ENCODE measurements at regions not wholly inside any gene's neighbourhood (a gene's known extent, or its start where the extent isn't known, plus 50 kb on each side); places are given as distances from the start of the nearest gene placed in this dataset.

GRCh38 chr3:182182531-182182968 lies 470.8 kb downstream of the SOX2 start:
- H3K4me3 Mint-ChIP-seq = no peak overlapping the region
- no peak for TF ChIP-seq CTCF (IDR thresholded peaks at IDR 0.05)
- H3K27ac ChIP-seq (ENCODE audit: low read length) = no peak overlapping the region
- no peaks in the 10 kb centered on the region for H3K36me3 ChIP-seq (ENCODE audit: control insufficient read depth, insufficient read depth, low read length)
- intact Hi-C loops (cut with micrococcal nuclease) = no loop called here
- DNase-seq (no peak), ATAC-seq (no peak)
- no peaks in the 10 kb centered on the region for H3K4me1 ChIP-seq (ENCODE audit: control insufficient read depth, insufficient read depth, low read length)
- no peak overlapping the region for H3K27ac Mint-ChIP-seq
- H3K9me3 Mint-ChIP-seq = peaks cover 13% of the 10 kb centered on the region in 2 donors
- H3K27me3 ChIP-seq (ENCODE audit: control insufficient read depth, insufficient read depth, low read length) = no peaks in the 10 kb centered on the region
- no peaks in the 10 kb centered on the region for H3K4me1 Mint-ChIP-seq
- H3K9me3 ChIP-seq (ENCODE audit: control insufficient read depth, insufficient read depth, low read length) = no peaks in the 10 kb centered on the region
- no peaks in the 10 kb centered on the region for H3K27me3 Mint-ChIP-seq (ENCODE audit: low read depth in 2 of 2)
- H3K4me3 ChIP-seq (ENCODE audit: low read length) = no peak overlapping the region
- H3K36me3 Mint-ChIP-seq = no peaks in the 10 kb centered on the region
- whole genome bisulfite sequencing (ENCODE audit: insufficient coverage) = 97% methylated on average over 5 of the region's 5 CpGs

- H3K36me3 ChIP-seq (ENCODE audit: control insufficient read depth, insufficient read depth, low read length) = no peaks in the 10 kb centered on the region
- H3K4me3 ChIP-seq (ENCODE audit: low read length) = no peak overlapping the region
- 80% methylated on average over 6 of the region's 6 CpGs for WGBS (ENCODE audit: insufficient coverage)
- H3K4me1 Mint-ChIP-seq = no peaks in the 10 kb centered on the region
- no peak overlapping the region for H3K4me3 Mint-ChIP-seq
- no peaks in the 10 kb centered on the region for H3K36me3 Mint-ChIP-seq
- no peak for TF ChIP-seq CTCF (IDR thresholded peaks at IDR 0.05)
- H3K27ac Mint-ChIP-seq = no peak overlapping the region
- no peak overlapping the region for H3K27ac ChIP-seq (ENCODE audit: low read length)
- H3K4me1 ChIP-seq (ENCODE audit: control insufficient read depth, insufficient read depth, low read length) = no peaks in the 10 kb centered on the region
- H3K27me3 Mint-ChIP-seq (ENCODE audit: low read depth in 2 of 2) = no peaks in the 10 kb centered on the region
- H3K9me3 ChIP-seq (ENCODE audit: control insufficient read depth, insufficient read depth, low read length) = no peaks in the 10 kb centered on the region
- intact Hi-C loops (cut with micrococcal nuclease) = no loop called here
- ATAC-seq (no peak), DNase-seq (no peak)
- H3K9me3 Mint-ChIP-seq = peaks cover 11 to 13% of the 10 kb centered on the region in 2 donors
- no peaks in the 10 kb centered on the region for H3K27me3 ChIP-seq (ENCODE audit: control insufficient read depth, insufficient read depth, low read length)
These were observed 472.1 kb downstream of the SOX2 start for GRCh38 chr3:182183716-182184430.

GRCh38 chr3:182185313-182185712 lies 473.6 kb downstream of the SOX2 start:
- intact Hi-C loops (cut with micrococcal nuclease) = no loop called here
- Histone ChIP-seq H3K27ac (ENCODE audit: low read length) (no peak overlapping the region), H3K4me1 (ENCODE audit: control insufficient read depth, insufficient read depth, low read length) (no peaks in the 10 kb centered on the region), H3K9me3 (ENCODE audit: control insufficient read depth, insufficient read depth, low read length) (no peaks in the 10 kb centered on the region), H3K4me3 (ENCODE audit: low read length) (no peak overlapping the region), H3K36me3 (ENCODE audit: control insufficient read depth, insufficient read depth, low read length) (no peaks in the 10 kb centered on the region), H3K27me3 (ENCODE audit: control insufficient read depth, insufficient read depth, low read length) (no peaks in the 10 kb centered on the region)
- Mint-ChIP-seq H3K27me3 (ENCODE audit: low read depth in 2 of 2) (no peaks in the 10 kb centered on the region), H3K27ac (no peak overlapping the region), H3K4me1 (no peaks in the 10 kb centered on the region), H3K4me3 (no peak overlapping the region), H3K36me3 (no peaks in the 10 kb centered on the region), H3K9me3 (peaks cover 11 to 13% of the 10 kb centered on the region in 2 donors)
- ATAC-seq (no peak), DNase-seq (no peak)
- no CpG with 5 or more reads among the region's 1 CpG for WGBS (ENCODE audit: insufficient coverage)
- TF ChIP-seq CTCF (IDR thresholded peaks at IDR 0.05) = no peak

GRCh38 chr3:182190056-182190455 lies 478.3 kb downstream of the SOX2 start:
- H3K4me3 ChIP-seq (ENCODE audit: low read length) = no peak overlapping the region
- no peak for DNase-seq
- Mint-ChIP-seq H3K36me3 (no peaks in the 10 kb centered on the region), H3K27ac (no peak overlapping the region), H3K9me3 (peaks cover 6 to 10% of the 10 kb centered on the region in 2 donors), H3K4me1 (no peaks in the 10 kb centered on the region), H3K4me3 (no peak overlapping the region), H3K27me3 (ENCODE audit: low read depth in 2 of 2) (no peaks in the 10 kb centered on the region)
- no peak overlapping the region for H3K27ac ChIP-seq (ENCODE audit: low read length)
- intact Hi-C loops (cut with micrococcal nuclease) = no loop called here
- ATAC-seq = no peak
- no CpG with 5 or more reads among the region's 2 CpGs for WGBS (ENCODE audit: insufficient coverage)
- no peaks in the 10 kb centered on the region for H3K9me3 ChIP-seq (ENCODE audit: control insufficient read depth, insufficient read depth, low read length)
- no peaks in the 10 kb centered on the region for H3K36me3 ChIP-seq (ENCODE audit: control insufficient read depth, insufficient read depth, low read length)
- H3K4me1 ChIP-seq (ENCODE audit: control insufficient read depth, insufficient read depth, low read length) = no peaks in the 10 kb centered on the region
- TF ChIP-seq CTCF (IDR thresholded peaks at IDR 0.05) = no peak
- no peaks in the 10 kb centered on the region for H3K27me3 ChIP-seq (ENCODE audit: control insufficient read depth, insufficient read depth, low read length)
